GM12875 (cell line): ENCODE measurements at regions not wholly inside any gene's neighbourhood (a gene's known extent, or its start where the extent isn't known, plus 50 kb on each side); places are given as distances from the start of the nearest gene placed in this dataset.

Experiments used
- H3K4me3 ChIP-seq: one replicate; pipeline ENCODE4 v1.5.1; 2011; ENCODE audit warnings: low read depth, low read length, control low read depth
- CTCF ChIP-seq: IDR thresholded peaks from 2 replicates; pipeline ENCODE4 v1.5.1; 2011; ENCODE audit warnings: low read depth, mild to moderate bottlenecking, control low read depth, inconsistent platforms, low read length, moderate library complexity, borderline replicate concordance; ENCODE audit not compliant: insufficient read depth

- TF ChIP-seq CTCF, result no peak
- H3K4me3 ChIP-seq, result no peak overlapping the region
These were observed 64.3 kb downstream of the DMRTA2 start for GRCh38 chr1:50358962-50359361.

GRCh38 chr1:50357186-50357585 is 66.1 kb downstream of the DMRTA2 start:
- TF ChIP-seq CTCF, result no peak
- no peak overlapping the region for H3K4me3 ChIP-seq

- TF ChIP-seq CTCF, result no peak
- H3K4me3 ChIP-seq, result no peak overlapping the region
These were observed 68.4 kb downstream of the DMRTA2 start for GRCh38 chr1:50354813-50355212.

- TF ChIP-seq CTCF, result no peak
- no peak overlapping the region for H3K4me3 ChIP-seq
These were observed 70.8 kb downstream of the DMRTA2 start for GRCh38 chr1:50352428-50352827.

GRCh38 chr1:50350868-50351267 is 72.4 kb downstream of the DMRTA2 start:
- no peak for TF ChIP-seq CTCF
- H3K4me3 ChIP-seq, result no peak overlapping the region

- no peak for TF ChIP-seq CTCF
- H3K4me3 ChIP-seq, result no peak overlapping the region
These were observed 72.8 kb downstream of the DMRTA2 start for GRCh38 chr1:50350421-50350820.

- no peak for TF ChIP-seq CTCF
- no peak overlapping the region for H3K4me3 ChIP-seq
These were observed 74.0 kb downstream of the DMRTA2 start for GRCh38 chr1:50349242-50349565.
